HG03103 (cell line): ENCODE measurements at regions not wholly inside any gene's neighbourhood (a gene's known extent, or its start where the extent isn't known, plus 50 kb on each side); places are given as distances from the start of the nearest gene placed in this dataset.
"Not testable (repeated sequence)": the region's sequence is repeated elsewhere in the genome, so short reads cannot be mapped to it uniquely, and the experiment has no call there.

Experiments
- ATAC-seq: cut with Tn5 transposase; IDR thresholded peaks from one replicate; pipeline ENCODE4 v1.9.1; 2021; ENCODE audit warnings: low read depth; ENCODE audit not compliant: unreplicated experiment

- no peak for ATAC-seq
Observed at GRCh38 chr10:64733980-64734379, 1212.8 kb downstream of the REEP3 start.

GRCh38 chr10:64738462-64738861 lies 1217.3 kb downstream of the REEP3 start:
- ATAC-seq: no peak

GRCh38 chr10:64745565-64745964 lies 1224.4 kb downstream of the REEP3 start:
- no peak for ATAC-seq

- no peak for ATAC-seq
Observed at GRCh38 chr10:64750672-64751071, 1229.5 kb downstream of the REEP3 start.

- no peak for ATAC-seq
Observed at GRCh38 chr10:64753516-64753915, 1232.3 kb downstream of the REEP3 start.

- no peak for ATAC-seq
Observed at GRCh38 chr10:64760371-64760770, 1239.2 kb downstream of the REEP3 start.

GRCh38 chr10:64762861-64763260 lies 1241.7 kb downstream of the REEP3 start:
- ATAC-seq: no peak

- no peak for ATAC-seq
Observed at GRCh38 chr10:64765498-64765897, 1244.3 kb downstream of the REEP3 start.

GRCh38 chr10:64771253-64772050 lies 1250.3 kb downstream of the REEP3 start:
- ATAC-seq: no peak

GRCh38 chr10:64773357-64773756 lies 1252.2 kb downstream of the REEP3 start:
- ATAC-seq: no peak

- ATAC-seq: not testable (repeated sequence)
Observed at GRCh38 chr10:64784451-64784850, 1263.2 kb downstream of the REEP3 start.

GRCh38 chr10:64785816-64786215 lies 1264.6 kb downstream of the REEP3 start:
- ATAC-seq: no peak

- no peak for ATAC-seq
Observed at GRCh38 chr10:64786989-64787388, 1265.8 kb downstream of the REEP3 start.

- no peak for ATAC-seq
Observed at GRCh38 chr10:64795847-64796246, 1274.6 kb downstream of the REEP3 start.

GRCh38 chr10:64798297-64798696 lies 1277.1 kb downstream of the REEP3 start:
- ATAC-seq: no peak

GRCh38 chr10:64808233-64808632 lies 1287.0 kb downstream of the REEP3 start:
- ATAC-seq: not testable (repeated sequence)

GRCh38 chr10:64810046-64810445 lies 1288.8 kb downstream of the REEP3 start:
- not testable (repeated sequence) for ATAC-seq

- no peak for ATAC-seq
Observed at GRCh38 chr10:64813391-64813790, 1292.2 kb downstream of the REEP3 start.

- no peak for ATAC-seq
Observed at GRCh38 chr10:64814201-64814600, 1293.0 kb downstream of the REEP3 start.

GRCh38 chr10:64829888-64830412 lies 1308.7 kb downstream of the REEP3 start:
- no peak for ATAC-seq

GRCh38 chr10:64830869-64831268 lies 1309.7 kb downstream of the REEP3 start:
- ATAC-seq: no peak

- no peak for ATAC-seq
Observed at GRCh38 chr10:64840341-64840740, 1319.1 kb downstream of the REEP3 start.
